HG02884 (cell line): ENCODE measurements at regions not wholly inside any gene's neighbourhood (a gene's known extent, or its start where the extent isn't known, plus 50 kb on each side); places are given as distances from the start of the nearest gene placed in this dataset.

Source experiments
- ATAC-seq: cut with Tn5 transposase; IDR thresholded peaks from one replicate; pipeline ENCODE4 v1.9.1; 2021; ENCODE audit warnings: mild to moderate bottlenecking, moderate library complexity; ENCODE audit not compliant: unreplicated experiment

DNA sequence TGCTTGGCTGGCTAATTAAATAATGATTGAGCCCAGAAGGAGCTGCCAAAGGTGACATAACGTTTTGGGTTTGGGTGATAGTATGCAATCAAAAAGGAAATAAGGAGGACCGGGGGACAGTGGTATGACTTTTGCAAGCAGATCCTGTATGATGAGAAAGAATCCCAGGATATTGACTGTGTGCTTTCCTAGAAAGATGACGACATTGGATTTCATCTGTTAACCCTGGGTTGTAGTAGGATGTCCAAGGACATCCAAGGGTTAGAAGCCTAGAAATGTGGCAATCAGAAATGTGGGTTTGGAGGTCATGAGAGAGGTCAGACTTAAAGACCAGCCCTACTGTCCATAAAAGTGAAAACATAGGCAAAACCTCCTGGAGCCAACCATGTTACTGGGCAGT lies 50.3 kb upstream of the HMHB1 start:
- no peak for ATAC-seq

DNA sequence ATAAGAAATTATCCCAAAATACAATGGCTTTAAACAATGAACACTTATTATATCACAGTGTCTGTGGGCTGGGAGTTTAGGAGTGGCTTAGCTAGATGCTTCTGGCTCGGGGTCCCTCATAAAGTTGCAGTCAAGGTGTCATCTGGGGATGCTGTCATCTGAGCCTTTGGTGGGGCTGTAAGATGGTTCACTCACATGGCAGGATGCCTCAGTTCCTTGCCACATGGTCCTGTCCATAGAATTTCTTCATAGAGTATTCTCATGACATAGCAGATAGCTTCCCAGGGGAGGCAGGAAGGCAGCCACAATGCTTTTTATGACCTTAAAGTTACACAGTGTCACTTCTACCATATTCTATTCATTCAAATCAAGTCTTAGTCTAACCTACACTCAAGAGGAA lies 51.2 kb upstream of the HMHB1 start:
- ATAC-seq = no peak

DNA sequence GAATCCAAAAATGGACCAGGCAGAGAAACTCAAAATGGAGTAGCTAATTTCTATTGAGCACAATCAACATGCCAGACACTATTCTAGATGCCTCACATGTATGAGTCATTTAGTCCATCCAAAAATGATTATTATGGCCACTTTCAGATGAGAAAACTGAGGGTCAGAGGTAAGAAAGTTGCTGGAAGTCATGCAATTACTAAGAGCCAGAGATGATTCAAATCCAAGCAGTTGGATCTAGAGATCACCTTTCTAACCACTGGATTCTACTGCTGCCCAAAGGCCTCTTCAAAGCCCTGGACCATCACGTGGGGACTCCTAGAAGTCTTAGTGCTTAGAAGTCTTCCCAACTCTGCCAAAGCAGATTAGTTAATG lies 51.8 kb upstream of the HMHB1 start:
- peak; percentile 54 for ATAC-seq

DNA sequence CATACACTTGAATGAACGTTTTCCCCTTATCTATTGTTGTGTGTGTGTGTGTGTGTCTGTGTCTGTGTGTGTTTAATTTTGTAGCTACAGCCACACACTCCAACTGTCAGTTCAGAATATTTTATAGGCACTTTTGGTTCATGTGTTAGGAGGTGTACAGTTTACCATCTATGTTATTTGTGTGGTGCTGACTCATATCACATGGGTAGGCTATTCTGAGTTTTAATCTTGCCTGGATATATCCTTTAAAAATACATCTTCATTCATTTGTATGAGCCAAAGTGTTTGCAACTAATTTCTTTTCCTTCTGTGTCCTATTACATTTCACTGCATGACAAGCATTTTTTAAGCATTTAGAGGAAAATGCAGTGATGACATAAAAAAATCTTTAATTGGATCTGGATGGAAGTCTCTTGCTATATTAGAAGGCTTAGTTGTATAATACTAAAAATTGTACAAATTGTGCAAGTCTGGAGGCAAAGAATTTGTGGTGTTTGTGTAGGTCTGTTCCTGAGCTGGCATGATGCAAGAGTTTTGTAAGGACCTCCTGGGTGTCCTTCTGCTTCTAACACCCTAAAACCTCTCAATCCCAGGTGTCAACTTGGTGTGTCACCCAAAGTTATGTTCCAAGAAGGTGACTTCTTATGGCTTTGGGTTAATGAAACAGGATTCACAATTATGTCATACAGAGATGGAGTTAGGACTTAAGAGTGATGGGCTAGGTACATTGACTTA lies 52.4 kb upstream of the HMHB1 start:
- no peak for ATAC-seq

DNA sequence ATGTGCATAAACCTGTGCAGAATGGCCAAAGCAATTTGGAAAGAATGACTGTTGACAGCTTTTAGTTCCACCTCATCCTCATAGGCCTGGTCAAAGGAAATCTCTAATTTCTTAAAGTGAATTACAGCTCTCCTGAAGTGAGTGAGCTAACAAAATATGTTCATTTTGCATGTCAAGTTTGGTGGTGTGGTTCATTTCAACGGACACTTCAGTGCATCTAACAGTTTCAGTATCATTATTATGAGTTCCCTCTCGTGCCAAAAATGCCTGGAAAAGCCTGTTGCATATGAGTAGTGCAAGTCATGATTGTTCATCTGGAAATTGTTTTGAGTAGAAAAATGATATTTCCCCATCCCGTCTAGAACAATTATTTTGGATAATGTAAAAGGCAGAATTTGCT lies 53.2 kb upstream of the HMHB1 start:
- peak; percentile 64 for ATAC-seq

DNA sequence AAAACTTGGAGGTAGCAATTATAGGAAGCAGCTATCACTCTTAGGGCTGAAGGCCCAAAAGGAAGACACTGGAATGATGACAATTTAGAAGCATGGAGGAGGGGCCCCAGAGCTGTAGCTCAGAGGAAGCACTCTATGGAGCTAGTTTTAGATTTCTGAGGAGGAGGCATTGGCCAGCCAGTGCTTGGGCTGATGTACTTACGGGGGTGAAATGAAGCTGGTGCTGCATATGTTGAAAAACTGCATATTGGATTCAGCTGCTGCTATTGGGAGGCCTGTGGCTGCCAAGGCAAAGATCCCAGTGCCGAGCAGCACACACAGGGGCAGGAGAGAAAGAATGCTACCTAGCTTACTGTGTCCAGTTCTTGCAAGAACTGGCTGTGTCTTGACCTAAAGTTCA lies 53.9 kb upstream of the HMHB1 start:
- no peak for ATAC-seq

DNA sequence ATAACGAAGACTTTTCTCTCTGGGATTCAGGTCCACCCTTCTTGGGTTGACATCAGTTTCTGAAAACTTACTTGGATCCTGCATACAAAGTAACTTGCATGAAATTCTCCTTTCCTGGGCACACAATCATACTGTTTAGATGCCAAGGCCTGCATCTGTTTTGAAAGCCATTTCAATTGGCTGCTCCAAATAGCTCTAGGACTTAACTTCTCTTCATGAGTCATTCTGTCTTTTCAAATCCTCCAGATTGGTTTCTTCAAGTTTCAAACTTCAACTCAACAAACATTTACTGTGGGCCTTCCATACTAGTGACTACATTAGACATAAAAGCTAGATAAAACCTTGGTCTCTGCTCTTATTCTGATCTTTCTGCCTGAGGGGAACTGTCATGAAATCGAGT lies 54.8 kb upstream of the HMHB1 start:
- no peak for ATAC-seq

DNA sequence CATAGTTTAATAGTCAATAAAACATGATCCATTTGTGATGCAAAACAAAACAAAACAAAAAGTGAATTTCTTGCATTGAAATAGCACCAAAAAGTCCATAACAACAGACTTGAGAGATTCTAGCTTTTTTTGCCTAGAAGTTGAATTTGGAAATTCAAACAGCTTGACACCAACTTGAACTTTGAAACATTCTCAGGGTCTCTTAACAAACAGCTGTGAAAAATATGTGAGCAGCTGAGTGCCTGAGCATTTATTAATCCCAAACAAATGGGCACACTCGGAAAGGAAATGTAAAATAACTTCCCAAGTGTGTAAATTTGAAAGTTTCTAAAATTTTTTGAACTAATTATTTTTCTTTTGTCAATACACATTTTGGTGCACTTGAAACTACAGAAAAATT lies 56.0 kb upstream of the HMHB1 start:
- no peak for ATAC-seq

DNA sequence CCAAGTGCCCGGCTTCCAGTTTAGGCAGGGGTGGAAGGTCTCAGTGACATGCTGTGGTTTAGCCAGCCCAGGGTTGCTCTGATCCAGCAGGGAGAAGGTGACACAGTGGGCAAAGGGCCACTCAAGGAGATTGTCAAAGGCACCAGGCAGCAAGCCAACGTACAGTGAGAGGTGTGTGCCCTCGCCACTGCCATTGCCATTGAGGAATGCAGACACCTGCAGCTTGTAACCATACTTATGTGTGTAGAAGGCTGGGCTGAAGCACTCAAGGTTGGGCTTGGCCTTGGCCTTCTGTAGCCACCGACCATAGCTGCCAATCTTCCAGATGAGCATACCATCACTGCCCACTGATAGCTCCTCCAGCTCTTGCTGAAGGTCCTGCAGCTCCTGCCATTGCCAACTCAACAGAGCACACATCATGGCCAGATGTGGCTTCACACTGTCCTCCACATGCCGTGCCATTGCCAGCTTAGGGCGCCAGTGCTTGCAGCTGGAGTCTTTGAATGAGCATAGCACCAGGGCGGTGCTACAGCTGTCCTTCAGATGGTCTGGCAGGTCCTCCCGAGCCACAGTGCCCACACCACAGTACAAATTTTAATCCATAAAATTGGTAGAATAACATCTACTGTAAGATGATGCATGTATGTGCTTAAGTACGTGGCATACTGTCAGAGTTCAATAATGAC lies 59.7 kb upstream of the HMHB1 start:
- no peak for ATAC-seq

DNA sequence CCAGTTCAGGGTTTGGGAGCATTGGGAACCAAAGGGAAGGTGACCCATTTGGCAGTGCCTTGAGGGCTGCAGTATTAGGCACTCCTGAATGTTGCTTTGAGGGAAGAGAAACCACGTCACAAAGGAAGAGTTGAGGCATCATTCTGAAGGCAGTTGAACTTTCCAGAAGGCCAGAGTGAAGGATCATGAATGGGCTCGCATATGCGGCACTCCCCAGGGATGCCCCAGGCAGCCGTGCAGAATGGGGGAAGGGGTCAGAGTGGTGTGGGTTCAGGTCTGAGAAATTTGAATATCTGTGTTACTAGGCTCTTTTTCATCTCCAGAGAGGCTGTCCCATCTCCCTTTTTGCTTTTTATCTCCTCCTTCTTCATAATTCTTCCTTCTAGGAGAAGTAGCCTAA lies 60.6 kb upstream of the HMHB1 start:
- no peak for ATAC-seq

DNA sequence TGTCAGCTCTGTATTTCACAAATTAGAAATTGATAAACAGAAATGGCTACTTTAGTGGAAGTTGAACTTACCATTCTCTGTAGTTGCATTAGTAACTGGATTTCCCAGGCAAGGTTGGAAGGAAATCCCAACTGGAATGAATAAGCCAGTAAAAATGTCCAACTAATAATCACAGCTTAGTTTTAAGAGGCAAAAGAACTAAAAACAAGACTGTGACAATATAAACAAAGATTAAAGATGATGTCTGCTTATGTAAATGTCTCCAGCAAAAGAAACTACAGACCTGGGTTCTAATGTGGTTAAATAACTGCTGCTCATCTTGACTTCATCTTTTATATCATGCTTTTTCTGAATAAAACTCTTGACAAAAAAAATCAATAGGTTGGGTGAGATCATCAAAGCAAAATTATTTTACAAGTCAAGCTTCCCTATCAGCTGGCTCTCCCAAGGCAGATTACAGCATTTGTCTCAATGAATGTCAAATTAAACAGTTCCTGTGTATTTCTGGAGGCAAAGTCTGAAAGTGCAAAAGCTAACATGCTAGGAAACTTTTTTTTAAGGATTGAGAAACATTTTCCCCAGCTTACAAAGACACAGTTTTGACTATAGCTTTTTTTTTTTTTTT lies 62.3 kb upstream of the HMHB1 start:
- ATAC-seq = no peak

DNA sequence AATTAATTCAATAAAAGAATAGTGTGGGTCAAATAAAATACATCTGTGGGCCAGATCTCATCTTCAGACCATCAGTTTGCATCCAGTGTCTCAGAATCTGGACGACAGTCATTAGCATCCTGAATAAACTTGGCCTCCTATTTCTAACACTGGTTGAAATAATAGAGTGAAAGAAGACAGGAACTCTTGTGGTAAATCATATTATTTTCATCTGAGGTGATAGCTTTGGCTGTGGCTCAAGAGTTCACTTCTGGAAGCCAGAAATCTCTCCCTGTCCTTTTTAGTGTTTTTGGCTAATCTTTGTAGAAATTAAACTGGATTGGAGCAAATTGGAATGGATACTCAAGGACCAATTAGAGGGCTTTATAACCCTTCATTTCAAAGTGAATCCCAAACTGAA lies 63.4 kb upstream of the HMHB1 start:
- no peak for ATAC-seq

DNA sequence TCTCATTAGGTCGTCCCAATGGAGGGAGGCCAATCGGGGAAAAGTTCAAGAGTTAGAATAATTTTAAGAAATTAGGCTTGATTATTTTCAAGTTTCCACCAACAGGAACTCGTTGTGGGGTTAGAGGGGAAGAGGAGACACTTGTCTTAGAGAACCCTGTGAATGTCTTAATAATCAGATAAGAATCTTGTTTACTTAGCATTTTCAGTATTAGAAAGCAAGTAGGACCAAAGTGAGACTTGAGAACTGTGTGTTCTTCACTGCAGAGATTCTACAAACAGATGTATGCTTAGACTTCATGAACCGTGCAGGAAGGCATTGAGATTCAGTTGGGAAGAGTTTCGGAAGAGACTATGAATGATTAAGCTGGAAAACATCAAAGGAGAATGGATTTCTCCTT lies 69.0 kb upstream of the HMHB1 start:
- ATAC-seq = no peak

DNA sequence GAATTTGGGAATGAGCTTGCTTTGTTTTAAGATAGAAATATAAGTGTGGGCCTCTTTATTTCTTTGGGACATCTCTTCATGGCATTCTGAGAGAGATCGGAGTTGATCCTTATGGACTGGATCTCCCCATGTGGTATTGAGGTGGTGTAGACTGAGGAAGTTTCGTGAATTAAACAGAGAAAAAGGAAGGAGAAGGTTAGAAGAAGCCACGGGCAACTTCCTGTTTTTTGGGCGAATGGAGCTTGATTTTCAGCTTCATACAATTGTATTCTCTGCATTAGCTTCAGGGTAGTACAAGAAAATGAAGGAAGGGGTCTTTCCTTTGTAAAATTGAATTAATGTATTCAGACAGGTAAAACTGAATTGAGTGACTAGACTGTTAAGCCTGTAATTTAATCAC lies 70.5 kb upstream of the HMHB1 start:
- no peak for ATAC-seq

DNA sequence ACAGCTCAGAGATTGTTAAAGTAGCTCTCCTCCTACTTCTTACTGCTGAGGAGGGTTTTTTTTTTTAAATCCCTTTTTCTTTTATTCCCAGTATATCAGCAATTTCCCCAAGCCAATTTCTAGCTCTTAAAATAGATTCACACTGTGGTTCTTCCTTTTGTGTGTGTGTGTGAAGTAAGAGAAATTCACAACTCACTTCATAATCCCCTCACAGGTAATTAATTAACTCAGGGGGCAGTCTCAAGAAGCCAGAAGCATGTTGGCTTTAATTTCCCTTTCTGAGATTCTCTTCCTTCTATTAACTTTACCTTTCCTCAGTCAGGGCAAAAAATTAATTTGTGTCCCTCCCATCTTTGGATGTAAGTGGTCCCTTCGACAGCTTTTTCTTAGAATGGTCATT lies 71.0 kb upstream of the HMHB1 start:
- no peak for ATAC-seq

DNA sequence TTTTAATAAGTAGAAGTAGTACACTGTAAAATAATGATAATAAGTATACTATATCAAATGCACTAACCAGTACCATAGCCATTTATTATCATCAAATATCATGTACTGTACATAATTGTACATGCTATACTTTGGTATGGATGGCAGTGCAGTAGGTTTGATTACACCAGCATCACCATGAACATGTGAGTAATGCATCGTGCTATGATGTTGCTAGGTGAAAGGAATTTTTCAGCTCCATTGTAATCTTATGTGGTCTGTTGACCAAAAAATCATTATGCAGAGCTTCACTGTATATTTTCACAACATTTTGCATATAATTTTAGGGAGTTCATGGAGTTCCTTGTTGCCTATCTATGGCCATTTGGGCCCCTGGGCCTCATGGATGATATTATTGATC lies 72.2 kb upstream of the HMHB1 start:
- ATAC-seq = no peak

DNA sequence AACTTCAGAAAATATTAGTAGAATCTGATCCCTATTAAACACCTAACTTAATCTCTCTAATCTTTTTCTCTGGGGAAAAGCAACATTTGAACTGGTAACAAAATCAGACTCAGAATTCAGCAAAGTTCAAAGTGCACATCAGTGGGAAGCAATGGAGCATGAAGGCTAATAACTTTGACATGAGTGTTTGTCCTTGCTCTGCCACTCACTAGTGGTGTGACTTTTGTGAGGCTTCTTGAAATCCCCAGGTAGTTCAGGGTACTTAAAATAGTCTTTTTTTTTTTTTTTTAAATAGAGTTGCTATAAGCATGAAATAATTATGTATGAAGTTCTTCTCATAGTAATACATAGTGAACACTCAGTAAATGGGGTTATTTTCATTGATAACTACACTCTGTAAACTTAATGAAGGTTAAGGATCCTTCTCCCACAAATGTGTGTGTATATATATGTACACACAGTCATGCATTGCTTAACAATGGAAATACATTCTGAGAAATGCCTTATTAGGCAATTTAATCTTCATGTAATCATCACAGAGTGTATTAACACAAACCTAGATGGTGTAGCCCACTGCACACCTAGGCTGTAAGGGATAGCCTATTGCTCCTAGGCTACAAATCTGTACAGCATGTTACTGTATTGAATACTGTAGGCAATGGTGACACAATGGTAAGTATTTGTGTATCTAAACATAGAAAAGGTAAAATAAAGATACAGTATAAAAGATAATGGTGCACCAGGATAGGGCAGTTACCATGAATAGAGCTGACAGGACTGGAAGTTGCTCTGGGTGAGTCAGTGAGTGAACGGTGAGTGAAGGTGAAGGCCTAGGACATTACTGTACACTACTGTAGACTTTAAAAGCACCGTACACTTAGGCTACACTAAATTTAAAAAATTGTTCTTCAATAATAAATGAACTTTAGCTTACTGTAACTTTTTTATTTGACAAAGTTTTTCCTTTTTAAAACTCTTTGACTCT lies 73.3 kb upstream of the HMHB1 start:
- ATAC-seq = no peak

DNA sequence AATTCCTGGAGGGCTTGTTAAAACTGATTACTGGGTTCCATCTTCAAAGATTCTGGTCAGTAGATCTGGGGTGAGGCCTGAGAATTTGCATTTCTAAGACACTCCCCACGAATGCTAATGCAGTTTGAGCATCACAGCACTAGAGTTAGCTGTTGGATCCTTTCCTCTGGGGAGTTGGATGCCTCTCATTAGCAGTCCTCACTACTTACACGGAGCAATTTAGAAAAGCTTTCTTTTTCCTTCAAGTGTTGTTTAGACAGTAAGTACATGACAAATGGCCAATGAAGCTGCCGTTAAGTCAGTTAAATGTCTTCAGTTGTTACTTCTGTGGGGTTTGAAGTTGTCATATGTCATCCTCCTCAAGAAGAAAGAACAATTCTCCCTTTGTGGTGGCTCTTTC lies 74.9 kb upstream of the HMHB1 start:
- no peak for ATAC-seq

DNA sequence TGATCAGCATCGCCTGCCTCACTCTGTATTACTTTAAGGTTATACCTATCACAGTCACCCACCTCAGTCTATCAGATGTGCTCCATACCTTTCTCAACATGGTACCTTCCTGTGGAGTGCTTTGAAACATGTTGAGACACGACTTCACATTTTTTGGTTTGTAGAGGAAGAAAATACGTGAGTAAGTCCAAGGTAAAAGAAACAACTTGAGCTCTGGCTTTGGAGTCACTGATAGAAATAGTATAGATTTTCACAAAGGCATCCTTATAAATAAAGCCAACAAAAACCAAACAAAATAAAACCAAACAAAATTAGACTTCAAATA lies 77.5 kb upstream of the HMHB1 start:
- ATAC-seq = no peak

DNA sequence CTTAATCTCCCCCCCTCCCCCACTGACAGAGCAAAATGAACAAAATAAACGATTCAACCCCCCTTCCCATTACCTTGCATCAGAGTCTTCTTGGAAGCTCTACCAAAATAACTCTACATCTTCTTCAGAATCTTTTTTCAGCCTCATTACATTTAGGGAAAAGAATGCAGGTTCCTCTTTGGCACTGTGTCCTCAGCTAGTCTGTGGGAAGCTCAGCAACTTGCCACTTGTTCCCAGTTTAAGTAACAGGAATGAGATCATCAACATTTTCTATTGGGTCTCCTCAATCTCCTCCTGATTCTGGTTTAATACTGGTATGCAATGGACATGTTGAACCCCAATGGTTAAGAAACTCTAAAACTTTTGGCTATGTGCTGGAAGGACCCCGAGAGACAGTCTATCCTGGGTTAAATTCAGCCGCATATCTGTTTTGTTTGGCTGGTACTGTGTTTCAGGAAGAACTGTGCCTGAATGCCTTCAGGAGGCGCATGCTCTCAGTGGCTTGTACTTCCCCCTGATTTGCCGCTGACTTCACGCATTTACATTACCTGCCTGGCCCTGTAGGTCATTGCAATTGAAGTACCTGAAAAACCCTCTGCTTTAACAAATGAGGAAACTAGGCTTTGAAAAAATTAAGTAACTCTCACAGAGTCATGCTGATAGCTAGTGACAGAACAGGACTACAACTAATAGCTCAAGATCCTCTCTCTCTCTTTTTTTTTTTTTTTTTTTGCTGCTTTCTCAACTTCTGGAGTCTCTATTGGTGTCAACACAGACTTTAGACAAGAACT lies 78.1 kb upstream of the HMHB1 start:
- ATAC-seq = no peak

DNA sequence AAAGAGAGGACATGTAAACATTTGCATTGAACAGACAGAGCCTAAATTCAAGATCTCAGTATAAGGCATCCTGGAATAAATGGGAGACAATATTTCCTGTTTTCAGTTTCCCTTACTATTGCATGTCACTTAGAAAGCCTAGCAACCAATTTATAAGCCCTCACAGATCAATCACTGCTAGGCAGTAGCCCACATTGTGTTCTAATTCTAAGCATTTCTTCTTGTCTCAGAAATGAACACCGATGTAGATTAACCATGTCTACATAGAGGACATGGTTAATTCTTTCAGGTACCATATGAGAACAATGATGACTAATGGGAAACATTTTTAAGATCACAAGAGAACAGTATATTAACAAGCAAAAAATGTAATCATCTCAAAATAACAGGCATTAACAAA lies 79.6 kb upstream of the HMHB1 start:
- ATAC-seq = no peak
